ENCODE measurements at regions not wholly inside any gene's neighbourhood (a gene's known extent, or its start where the extent isn't known, plus 50 kb on each side); places are given as distances from the start of the nearest gene placed in this dataset.
"Not testable (repeated sequence)": the region's sequence is repeated elsewhere in the genome, so short reads cannot be mapped to it uniquely, and the experiment has no call there.

DNA sequence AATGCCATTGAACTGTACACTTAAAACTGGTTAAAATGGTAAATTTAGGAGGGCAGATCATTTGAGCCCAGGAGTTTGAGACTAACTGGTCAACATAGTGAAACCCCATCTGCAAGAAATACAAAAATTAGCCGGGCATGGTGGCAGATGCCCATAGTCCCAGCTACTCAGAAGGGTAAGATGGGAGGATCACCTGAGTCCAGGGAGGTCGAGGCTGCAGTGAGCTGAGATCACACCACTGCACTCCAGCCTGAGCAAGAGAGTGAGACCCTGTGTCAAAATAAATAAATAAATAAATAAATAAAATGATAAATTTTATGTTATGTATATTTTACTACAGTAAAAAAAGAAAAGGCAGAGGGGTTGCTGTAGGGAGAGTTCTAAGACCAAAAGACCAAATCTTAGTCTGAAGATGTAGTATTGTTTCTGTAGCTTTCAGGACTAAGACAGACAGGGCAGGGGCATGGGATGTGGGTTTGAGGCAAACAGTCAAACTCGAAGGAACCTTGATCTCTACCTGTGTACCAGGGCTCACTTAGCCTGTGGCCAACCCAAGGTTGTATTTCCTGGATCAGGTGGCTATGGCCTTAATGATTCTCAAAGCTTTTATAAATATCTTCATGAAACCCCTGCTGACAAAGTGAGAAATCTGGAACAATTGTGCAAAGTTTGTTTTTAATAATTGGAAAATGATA, 316.7 kb downstream of the CYRIA start:
- DNase-seq = no peak
- intact Hi-C loops (cut with DNase I) = no loop called here
- Histone ChIP-seq H3K9me3 (no peaks in the 10 kb centered on the region), H3K27me3 (no peaks in the 10 kb centered on the region), H3K4me3 (replicated peaks in 1 of 3) (no peak overlapping the region), H3K27ac (no peak overlapping the region), H3K4me1 (no peaks in the 10 kb centered on the region), H3K36me3 (no peaks in the 10 kb centered on the region)
- TF ChIP-seq POLR2A (IDR thresholded peaks at IDR 0.05) = no peak
- TF ChIP-seq, protein P1, sequence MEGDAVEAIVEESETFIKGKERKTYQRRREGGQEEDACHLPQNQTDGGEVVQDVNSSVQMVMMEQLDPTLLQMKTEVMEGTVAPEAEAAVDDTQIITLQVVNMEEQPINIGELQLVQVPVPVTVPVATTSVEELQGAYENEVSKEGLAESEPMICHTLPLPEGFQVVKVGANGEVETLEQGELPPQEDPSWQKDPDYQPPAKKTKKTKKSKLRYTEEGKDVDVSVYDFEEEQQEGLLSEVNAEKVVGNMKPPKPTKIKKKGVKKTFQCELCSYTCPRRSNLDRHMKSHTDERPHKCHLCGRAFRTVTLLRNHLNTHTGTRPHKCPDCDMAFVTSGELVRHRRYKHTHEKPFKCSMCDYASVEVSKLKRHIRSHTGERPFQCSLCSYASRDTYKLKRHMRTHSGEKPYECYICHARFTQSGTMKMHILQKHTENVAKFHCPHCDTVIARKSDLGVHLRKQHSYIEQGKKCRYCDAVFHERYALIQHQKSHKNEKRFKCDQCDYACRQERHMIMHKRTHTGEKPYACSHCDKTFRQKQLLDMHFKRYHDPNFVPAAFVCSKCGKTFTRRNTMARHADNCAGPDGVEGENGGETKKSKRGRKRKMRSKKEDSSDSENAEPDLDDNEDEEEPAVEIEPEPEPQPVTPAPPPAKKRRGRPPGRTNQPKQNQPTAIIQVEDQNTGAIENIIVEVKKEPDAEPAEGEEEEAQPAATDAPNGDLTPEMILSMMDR (IDR thresholded peaks at IDR 0.05) = no peak
- 50 to 56% methylated on average over 3 of the region's 3 CpGs for WGBS, 2 donors

DNA sequence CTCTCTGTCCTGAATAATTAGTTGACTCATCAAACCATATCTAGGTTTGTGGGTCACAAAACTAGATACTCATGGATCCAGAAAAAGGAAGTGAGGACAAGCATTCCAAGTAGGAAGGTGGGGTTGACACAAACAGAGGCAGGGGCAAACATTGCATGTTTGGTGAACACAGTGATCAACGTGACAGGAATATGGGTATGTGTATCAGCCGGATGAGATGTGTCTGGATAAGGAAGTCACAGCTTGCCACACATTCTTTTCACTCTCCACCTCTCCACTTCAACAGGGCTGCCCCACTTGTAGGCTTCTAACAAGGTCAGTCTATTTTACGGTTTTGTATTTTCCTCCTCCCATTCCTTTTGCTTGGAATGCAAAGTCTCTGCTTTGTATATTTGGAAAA, 319.0 kb downstream of the CYRIA start:
- DNase-seq = no peak
- H3K27ac ChIP-seq = no peak overlapping the region
- no peaks in the 10 kb centered on the region for H3K9me3 ChIP-seq
- intact Hi-C loops (cut with DNase I) = no loop called here
- no peaks in the 10 kb centered on the region for H3K27me3 ChIP-seq
- H3K4me1 ChIP-seq = no peaks in the 10 kb centered on the region
- TF ChIP-seq, protein P1 (IDR thresholded peaks at IDR 0.05) = no peak
- no peak for TF ChIP-seq POLR2A (IDR thresholded peaks at IDR 0.05)
- 62 to 70% methylated on average over 3 of the region's 3 CpGs for WGBS, 2 donors
- H3K36me3 ChIP-seq = no peaks in the 10 kb centered on the region
- H3K4me3 ChIP-seq (replicated peaks in 1 of 3) = no peak overlapping the region

DNA sequence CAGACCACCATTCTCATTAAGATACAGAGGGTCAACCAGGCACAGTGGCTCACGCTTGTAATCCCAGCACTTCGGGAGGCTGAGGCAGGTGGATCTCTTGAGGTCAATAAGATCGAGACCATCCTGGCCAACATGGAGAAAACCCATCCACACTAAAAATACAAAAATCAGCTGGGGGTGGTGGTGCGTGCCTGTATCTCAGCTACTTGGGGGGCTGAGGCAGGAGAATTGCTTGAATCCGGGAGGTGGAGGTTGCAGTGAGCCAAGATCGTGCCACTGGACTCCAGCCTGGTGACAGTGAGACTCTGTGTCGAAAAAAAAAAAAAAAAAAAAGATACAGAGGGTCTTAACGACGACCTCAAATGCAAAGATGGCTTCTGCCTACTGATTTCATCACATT, 320.4 kb downstream of the CYRIA start:
- DNase-seq; H3K4me1 ChIP-seq; intact Hi-C loops (cut with DNase I); H3K27me3 ChIP-seq; H3K36me3 ChIP-seq; H3K4me3 ChIP-seq (replicated peaks in 1 of 3); H3K27ac ChIP-seq; H3K9me3 ChIP-seq: not testable (repeated sequence)
- 89% methylated on average over 9 of the region's 9 CpGs for WGBS, 2 donors

DNA sequence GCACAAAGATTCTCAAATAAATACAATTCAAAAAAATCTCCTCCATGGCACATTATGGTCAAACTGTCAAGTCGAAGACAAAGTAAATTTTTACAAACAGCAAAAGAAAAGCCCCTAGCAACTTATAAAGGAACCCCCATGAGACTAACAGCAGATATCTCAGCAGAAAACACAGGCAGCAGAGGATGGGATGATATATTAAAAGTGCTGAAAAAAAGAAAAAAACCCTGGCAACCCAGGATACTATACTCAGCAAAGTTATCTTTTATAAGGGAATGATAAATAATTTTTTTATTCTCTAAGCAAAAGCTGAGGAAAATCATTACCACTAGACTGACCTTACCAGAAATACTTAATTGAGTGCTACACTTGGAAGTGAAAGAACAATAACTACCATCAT, 326.4 kb downstream of the CYRIA start:
- Histone ChIP-seq H3K4me3 (replicated peaks in 1 of 3) (no peak overlapping the region), H3K36me3 (no peaks in the 10 kb centered on the region), H3K27me3 (no peaks in the 10 kb centered on the region), H3K9me3 (no peaks in the 10 kb centered on the region), H3K4me1 (no peaks in the 10 kb centered on the region), H3K27ac (no peak overlapping the region)
- WGBS, 2 donors = 77 to 85% methylated on average over 1 of the region's 1 CpG
- no peak for DNase-seq
- no peak for TF ChIP-seq POLR2A (IDR thresholded peaks at IDR 0.05)
- TF ChIP-seq, protein P1 (IDR thresholded peaks at IDR 0.05) = no peak
- intact Hi-C loops (cut with DNase I) = no loop called here

DNA sequence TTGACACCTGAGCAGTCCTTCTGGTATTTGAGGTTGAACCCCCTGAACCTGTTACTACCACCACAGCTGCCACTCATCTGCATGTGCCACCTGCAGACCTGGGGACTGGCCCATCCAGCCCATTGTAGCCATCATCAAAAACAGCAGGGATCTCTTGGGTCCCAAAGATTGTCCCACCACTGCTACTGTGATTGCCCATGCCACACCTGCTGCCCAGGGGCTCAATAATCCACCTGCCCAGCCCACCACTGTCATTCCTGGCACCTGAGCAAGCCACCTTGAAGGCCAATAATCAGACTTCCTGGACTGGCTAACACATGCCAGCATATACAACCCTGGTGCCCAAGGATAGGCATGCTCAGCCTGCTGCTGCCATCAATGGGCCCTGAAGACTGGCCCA, 327.6 kb downstream of the CYRIA start:
- intact Hi-C loops (cut with DNase I) = no loop called here
- Histone ChIP-seq H3K27ac (no peak overlapping the region), H3K27me3 (no peaks in the 10 kb centered on the region), H3K9me3 (no peaks in the 10 kb centered on the region), H3K36me3 (no peaks in the 10 kb centered on the region), H3K4me1 (no peaks in the 10 kb centered on the region), H3K4me3 (replicated peaks in 1 of 3) (no peak overlapping the region)
- DNase-seq = no peak
- TF ChIP-seq, protein P1 (IDR thresholded peaks at IDR 0.05) = no peak
- no peak for TF ChIP-seq POLR2A (IDR thresholded peaks at IDR 0.05)

DNA sequence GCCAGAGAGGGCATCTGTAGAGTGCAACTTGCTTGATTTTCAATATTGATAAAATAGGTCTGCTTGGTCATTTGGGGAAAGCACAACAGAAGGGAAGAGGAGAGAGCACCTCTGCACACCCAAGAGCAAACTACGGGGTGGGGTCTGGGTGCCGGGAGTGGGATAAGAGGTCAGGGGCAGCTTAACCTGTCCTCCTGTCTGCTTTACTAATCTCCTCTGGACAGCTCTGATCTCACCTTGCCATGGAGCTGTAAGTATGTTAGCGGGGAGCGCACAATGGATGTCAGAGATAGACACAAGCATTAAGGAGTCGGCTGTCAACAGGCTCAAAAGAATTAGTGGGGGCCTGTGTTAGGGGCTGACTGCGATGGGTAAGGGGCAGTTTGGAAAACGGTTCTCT, 328.7 kb downstream of the CYRIA start:
- Histone ChIP-seq H3K4me3 (replicated peaks in 1 of 3) (no peak overlapping the region), H3K27me3 (no peaks in the 10 kb centered on the region), H3K9me3 (no peaks in the 10 kb centered on the region), H3K4me1 (no peaks in the 10 kb centered on the region), H3K36me3 (no peaks in the 10 kb centered on the region), H3K27ac (no peak overlapping the region)
- TF ChIP-seq POLR2A (IDR thresholded peaks at IDR 0.05) = no peak
- TF ChIP-seq, protein P1 (IDR thresholded peaks at IDR 0.05) = no peak
- WGBS, 2 donors = 77 to 85% methylated on average over 7 of the region's 7 CpGs
- DNase-seq = no peak
- intact Hi-C loops (cut with DNase I) = no loop called here

Data from thyroid gland (tissue), 4 donors.